Left forelimb (tissue), 1 donor: ENCODE measurements at regions not wholly inside any gene's neighbourhood (a gene's known extent, or its start where the extent isn't known, plus 50 kb on each side); places are given as distances from the start of the nearest gene placed in this dataset.

ENCODE experiments used
- DNase-seq: peaks from one replicate; pipeline ENCODE4 v3.0.0-alpha.2; 2018; ENCODE audit warnings: low spot score

DNA sequence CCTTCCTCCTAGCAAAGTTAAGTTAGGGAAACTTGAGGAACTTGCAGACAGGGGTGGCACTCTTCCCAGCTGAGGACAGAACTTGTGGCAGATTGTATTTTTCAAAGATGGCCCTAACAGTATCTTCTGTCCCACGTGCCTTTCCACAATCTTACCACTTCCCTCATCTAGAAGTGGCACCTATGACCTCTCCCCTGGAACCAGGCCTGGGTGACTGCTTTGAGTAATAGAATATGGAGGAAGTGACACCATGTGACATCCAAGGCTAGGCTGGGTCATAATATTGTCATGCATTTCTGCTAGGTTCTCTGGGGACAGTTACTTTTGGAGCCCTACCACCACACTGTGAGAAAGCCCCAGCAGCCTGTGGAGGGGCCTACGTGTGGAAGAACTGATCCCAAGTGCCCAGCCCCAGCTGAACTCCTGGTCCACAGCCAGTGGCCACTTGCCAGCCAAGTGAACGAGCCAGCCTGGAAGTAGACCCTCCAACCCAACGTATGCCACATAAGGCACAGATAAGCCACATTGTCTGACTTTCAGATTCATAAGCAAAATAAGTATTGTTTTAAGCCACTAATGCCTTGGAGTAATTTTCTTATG, 193.7 kb downstream of the PTPN20 start:
- peak; percentile 45 for DNase-seq

DNA sequence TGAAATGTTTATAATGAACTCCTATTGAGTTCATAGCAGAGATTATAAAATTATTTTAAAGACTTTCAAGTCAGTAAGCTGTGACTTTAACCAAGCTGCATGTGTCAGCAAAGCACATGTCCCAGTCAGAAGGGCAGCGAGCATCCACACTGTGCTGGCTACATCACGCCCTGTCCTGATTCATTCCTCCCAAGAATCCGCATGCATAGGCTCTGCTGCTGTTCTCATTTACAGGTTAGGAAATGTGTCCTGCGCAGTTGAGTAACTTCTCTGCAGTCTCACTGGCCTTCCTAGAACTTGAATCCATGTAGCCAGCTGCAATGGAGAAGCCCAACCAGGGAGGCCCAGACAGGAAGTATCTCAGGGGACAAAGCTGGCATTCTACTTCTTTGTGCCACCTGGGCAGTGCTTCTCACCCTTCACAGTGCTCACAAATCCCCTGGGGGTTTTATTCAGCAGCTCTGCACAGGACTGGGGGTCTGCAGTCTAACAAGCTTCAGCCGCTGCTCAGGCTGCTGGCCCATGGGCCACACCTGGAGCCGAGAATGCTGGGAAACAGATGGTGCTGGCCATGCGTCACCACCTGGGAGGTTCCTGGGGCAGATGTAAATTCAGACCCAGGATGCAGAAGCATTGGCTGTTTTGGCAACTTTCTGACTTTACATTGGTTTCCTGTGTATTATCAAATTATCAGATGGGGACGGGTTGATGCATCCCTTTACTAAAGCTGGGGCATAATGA, 192.8 kb upstream of the GDF10 start:
- peak; percentile 46 for DNase-seq

DNA sequence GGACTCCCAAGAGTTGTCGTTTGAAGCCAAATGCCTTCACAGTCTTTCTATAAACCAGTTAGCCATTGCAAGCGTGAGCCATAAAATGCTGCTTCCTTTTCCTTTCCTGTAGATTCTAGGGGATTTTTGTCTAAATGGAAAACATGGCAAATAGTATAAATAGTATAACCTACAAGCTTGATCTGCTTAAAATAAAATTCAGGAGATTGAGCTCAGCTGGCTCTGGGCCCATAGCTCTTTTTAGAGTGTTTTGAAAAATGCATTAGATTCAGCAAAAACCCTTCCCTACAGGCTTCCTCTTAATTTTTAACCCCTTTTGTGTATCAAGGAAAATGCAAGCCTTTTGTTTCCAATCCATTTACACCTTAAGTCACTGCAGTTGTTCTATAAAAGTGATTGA, 190.1 kb upstream of the GDF10 start:
- no peak for DNase-seq

DNA sequence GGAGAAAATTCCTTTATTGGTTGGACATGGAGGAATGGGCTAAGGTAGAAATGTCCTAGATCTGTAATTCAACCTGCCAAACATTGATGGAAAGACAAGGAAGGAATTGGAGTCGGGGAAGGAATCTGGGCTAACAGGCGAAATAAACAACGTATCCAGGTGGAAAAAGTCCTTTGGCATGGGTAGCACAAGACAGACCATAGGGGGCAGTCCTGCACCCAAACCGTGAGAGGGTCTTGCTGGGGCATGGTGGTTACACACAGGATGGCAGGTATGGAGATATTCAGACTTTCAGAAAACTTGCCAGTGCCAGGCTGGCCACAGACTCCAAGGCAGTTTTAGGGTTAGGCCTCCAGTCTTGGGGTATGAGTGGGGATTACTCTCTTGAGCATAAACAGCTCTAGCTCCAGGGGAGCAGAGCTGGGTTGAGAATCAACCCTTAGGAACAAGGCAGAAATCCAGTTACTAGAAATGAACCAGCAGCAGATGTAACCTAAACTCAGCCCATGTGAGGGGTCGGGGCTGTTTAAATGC, 188.6 kb upstream of the GDF10 start:
- DNase-seq = no peak

DNA sequence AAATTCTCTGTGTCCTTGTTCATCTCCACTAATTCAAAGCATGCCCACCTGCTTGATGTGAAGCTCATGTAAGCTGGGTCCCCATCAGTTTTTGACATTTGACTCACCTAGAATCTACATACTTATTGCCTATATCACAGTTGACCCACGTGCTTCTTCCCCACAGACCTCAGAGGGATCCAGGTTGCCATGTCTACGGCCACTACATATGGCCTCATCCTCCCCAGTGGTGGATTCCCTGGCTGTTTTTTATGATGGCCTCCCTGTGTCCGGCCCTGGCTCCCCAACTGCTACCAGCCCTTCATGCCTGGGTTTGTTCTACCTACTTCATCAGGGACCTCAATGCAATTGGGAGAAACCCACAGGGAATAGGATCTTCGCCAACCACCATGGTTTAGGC, 187.4 kb upstream of the GDF10 start:
- DNase-seq = no peak

DNA sequence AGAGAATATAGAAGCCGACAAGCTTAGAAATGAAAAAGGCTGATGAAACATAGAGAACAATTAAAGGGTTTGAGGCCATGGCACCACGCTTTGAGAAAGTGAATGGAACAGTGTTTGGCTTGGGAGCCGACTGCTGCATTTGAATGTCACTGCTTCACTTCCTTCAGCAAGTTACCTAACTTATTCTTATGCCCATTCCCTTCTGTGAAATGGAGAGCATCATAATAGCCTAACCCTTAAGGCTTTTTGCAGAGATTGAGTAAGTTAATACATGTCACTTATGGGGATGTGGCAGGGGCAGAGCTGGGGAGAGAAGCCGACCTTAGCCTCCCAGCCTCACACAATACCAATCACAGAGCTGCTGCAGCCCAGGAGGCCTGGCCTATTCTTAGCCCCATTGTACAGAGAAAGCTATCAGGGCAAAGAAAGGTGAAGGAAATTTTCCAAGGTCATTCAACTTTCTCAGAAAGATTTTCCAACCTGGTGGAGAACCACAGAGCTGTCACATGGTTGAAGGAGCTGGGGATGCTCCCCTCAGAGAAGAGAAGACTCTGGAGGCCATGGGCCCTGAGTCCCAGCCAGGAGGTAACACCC, 186.0 kb upstream of the GDF10 start:
- DNase-seq = no peak

DNA sequence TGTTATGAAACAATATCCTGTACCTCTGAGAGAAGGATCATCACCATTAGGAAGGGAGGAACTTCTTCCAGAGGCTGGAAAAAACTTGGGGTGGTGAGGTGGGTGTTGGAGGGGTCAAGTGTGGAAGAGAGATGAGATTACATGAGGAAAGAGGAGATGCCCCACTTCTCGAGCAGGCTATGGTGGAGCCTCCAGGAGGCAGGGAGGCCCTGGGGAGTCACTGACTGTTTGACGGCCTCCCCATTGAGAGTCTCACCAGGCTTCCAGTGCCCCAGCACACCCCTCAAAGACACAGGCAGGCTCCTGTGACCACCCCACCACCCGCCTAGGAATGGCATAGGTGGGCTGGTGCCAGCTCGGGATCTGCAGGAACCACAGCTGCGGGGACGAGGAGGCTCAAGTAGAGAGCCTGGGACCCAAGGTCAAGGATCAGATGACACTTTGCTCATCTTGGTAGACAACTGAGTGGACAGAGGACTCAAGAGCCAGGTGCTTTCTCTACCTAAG, 185.3 kb upstream of the GDF10 start:
- no peak for DNase-seq

DNA sequence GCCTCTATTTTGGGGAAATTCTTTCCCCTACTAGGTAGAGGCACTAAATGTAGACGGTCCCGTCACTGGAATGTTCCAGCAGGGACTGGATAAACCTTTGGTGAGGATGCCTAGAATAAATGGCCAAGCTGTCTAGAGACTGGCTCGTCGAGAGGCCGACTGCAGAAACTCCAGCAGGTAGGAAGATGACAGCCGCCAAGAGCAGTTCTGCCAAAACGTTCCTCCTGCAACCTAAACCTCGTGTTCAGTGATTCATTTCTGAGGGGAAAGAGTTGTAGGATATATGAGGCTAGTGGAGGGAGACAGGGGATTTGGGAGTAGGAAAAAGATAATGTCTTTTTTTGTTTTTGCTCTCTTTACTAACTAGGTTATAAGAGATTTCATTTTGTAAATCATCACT, 184.7 kb upstream of the GDF10 start:
- no peak for DNase-seq

DNA sequence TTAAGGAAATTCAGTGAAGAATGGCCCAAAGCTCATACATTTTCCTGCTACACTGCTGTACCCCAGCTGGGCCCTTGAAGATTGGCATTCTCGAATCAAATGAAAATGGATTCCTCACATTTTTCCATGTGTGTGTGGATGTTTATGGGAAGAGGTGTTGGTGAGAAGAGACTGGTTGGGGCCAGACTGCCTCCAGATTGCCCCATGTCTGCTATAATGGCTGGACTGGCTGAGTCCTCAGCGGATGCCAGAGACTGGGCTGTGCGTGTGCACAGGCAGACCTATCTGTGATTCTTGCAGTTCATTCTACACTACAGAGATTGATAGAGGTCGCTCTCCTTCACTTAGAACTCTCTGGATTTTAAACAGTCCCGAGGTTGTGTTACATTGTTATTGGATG, 183.6 kb upstream of the GDF10 start:
- DNase-seq = no peak

DNA sequence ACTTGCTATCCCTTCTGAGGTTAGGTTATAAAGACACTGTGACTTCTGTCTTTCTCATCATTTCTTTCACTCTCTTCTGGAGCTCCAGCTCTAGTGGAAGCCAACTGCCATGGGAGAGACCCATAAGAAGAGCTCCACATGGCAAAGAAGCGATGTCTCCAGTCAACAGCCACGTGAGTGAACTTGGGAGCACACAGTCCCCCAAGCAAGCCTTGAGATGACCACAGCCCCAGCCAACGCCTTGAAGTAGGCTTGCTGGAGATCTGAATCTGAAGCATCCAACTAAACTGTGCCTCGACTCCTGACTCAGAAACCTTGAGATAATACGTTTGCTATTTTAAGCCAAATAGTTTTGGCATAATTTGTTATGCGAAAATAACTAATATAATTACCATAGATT, 181.7 kb upstream of the GDF10 start:
- no peak for DNase-seq

DNA sequence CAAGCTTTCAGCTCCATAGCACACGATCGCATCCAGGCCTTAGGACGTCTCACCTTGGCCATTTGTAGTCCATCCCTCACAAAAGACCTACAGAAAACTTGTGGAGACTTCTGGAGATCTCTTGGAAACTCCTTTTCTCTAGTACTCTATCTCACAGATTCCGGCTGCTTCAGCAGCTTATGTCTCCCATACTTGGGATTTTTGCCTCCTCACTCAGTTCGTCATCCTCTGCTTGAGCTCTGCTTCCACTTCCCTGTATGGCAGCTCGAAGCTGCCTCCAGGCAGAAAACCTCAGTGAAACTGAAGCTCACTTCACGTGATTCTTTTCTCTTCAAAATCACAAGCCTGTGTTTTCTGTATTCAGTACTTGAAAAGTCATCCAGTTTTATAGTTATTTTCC, 178.7 kb upstream of the GDF10 start:
- DNase-seq = no peak

DNA sequence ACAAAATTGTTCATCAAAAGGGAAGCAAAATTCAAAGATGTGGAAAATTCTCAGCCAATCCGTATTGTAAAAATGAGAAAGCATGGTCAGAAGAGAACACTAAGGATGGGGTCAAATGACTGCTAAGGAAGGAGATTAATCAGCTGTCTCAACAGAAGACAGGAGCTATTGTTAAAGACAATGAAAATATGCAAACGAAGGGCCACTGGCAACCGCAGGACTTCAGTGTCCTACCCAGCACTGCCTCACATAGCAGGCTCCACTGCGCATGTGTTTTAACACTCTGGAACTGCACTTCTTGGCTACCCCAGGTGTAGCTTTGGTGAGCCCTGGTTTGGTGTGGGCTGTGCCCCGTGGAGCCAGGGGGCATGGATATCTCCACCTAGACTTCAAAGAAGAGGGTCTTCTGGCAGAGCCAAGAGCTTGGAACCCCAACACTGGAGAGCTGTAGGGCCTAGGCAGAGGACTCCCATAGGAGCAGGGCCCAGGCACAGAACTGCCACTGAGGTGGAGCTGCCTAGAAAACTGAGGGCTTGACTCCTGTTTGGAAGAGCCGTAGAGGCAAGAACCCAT, 176.2 kb upstream of the GDF10 start:
- no peak for DNase-seq

DNA sequence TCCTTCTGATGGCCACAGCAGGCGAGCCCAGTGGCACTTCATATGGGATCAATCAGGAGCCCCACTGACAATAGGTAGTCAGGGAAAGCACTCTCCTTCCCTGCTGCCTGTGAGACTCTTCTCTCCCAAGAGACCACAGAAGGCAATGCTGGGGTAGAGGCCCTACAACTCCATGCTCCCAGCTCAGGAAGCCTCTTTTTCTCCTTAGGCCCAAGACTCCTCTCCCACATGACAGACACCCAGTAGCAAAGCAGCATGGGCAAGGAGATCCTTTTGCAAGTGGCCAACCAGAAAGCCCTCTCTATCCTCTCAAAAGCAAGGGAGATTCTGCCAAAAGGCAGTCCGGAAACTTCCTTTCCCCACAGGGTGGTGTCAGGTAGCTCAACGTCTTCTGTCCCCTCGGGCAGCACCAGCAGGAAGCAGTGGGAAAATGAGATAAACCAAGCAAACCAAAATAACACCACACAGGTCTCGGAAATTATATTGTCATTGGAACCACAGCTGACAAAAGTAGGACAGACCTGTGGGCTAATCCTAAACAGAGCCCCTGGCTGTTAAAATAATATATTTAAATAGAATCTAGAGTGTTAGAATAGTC, 172.7 kb upstream of the GDF10 start:
- no peak for DNase-seq

DNA sequence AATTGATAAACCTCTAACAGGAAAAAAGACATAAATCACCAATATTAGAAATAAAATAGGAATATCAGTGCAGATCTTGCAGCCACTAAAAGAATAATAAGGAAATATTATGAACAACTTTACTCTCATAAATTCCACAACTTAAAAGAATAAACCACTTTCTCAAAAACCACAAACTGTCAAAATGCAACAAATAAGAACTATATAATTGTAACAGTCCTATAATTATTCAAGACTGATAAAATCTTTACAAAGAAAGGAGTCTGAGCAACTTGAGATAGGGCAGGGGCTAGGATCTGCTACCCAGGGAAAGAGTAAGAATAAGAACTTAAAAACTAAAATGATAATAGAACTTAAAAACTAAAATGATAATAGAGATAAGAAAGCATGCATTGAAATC, 169.5 kb upstream of the GDF10 start:
- DNase-seq = no peak

DNA sequence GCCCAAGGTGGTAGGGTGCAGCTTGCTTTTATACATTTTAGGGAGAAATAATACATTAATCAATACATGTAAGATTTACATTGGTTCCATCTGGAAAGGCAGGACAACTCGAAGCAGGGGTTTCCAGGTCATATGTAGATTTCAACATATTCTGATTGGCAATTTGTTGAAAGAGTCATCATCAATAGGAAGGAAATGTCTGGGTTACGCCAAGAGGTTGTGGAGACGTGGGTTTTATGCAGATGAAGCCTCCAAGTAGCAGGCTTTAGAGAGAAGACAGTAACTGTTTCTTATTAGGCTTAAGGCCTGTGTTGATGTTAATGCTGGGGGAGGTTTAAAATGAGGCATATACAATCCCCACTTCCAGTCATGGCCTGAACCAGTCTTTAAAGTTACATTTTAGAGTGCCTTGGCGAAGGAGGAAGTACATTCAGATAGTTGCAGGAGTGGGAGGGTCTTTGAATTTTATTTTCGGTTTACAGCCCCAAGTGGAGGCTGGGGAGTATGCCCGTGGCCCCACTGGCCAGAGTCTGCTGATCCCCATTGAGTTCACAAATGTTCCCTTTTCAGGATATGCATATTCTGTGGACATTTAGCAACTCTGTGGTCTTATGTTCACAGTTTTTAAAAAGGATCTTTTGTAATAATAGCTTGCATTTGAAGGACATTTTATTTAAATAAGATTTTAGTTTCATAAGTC, 166.0 kb upstream of the GDF10 start:
- DNase-seq = no peak

DNA sequence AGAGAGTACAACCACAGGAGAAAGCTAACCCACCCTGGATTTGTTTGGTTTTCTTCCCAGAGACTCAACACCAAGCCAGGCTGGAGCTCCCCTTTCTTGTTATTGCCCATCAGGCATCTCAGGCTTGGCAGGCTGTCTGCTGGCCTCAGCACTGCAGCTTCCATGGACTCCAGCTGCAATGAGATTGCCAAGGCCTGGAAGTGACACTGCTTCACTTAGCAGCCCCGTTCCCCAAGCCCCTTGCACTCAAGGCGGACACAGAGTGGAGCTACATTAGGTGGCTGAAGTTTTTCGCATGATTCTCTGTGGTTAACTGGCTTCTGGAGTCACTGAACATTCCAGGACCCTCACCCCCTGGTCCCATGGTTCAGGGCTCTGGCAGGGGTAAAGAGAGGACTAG, 163.1 kb upstream of the GDF10 start:
- DNase-seq = no peak

DNA sequence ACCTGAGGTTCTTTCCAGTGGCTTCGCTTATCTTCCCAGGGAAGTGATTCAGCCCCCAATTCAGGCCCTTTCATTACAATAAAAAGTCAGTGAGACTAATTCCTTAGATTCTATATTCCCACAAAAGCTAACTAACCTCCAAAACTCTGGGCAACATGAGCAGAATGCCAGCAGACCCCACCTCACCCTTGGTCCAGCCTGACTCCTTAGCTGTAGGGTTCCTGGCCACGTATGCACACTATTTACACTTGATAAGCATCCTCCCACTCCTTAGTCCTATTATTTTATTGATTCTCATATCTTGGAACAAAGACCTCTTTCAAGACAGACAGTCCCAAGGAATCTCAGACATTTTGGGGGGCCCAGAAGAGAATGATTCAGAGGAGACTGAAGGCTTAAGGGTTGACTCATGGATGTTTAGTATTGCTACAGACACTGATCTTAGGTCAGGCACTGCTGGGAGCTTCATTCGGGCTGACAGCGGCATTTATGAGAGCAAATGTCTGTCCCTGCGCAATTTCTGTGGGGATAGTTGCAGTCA, 162.6 kb upstream of the GDF10 start:
- no peak for DNase-seq

DNA sequence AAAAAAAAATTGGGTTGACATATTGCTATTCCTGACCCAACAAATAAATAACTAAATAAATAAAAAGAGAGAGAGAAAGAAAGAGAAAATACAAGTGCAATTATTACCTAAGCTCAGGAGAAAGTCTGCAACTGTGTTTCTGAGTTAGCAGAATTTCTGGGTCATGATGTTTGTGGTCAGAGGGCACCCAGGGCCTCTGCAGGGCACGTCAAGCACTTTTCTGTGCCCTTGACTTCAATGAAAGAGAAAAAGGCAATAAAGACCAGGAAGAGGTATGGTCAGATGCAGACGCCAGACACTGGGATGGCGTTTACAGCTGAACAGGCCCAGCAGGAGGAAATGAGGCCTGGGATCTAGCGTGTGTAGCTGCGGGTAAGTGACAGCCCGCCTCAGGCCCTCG, 160.9 kb upstream of the GDF10 start:
- DNase-seq = no peak

DNA sequence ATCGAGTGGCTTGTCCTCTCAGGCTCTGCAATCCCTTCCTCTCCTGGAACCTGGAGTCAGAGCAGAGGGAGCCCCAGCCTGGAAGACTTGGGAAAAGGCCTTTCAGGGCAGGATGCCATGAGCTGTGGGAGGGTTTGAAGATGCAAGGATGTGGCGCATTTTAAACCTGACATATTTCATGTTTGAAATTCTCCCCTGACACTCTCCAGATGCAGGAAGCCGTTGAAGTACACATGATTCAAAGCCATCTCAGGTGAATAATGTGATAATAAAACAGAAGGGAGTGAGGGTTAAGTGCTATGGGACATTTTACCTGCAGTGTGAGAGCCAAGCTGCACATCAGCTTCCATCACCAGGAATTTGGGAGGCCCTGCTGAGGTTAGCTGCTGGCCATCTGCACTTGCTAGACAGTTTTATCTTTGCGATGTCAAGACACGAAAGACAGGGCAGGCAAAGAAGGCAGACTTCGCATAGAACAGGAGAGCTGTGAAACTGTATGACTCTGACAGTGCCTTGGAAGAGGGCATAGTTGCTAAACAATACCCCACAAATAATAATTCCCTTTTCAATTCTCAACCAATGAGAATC, 159.1 kb upstream of the GDF10 start:
- no peak for DNase-seq

DNA sequence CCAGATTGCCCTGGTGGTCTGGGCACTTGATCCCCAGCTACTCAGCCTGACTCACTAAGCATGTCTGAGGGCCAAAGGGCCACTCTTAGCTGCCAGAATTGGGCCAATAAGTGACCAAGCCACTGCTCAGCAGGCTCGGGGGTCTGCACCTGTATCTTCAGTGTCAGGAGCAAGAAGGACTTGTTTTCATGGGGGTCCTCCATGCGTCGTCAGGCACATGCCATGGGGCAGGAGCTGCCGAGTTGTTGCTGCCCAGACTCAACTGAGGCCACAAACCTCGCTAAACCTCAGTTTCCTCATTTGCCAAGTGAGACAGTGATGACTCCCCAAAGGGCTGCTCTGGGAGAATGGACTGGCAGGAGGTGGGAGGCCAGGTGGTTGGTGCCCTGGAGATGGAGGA, 158.6 kb upstream of the GDF10 start:
- no peak for DNase-seq

DNA sequence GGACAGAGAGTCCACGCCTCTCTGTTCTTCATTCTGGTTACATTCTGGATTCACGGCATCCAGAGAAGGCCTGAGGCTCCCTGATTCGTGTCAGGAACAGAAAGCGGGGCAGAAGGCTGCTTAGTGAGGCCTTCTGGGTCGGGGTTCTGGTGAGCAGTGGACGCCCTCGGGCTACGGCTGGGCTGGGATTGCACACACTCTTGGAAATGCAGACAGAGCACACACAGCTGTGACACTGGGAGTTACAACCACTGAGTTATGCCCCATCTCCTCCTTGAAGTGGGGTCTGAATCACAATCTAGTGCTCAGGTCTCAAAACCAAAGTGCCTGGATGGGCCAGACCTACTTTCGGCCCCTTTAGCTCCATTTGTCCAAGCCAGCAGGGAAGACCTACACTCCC, 156.9 kb upstream of the GDF10 start:
- peak; percentile 40 for DNase-seq
